ENCODE measurements at regions not wholly inside any gene's neighbourhood (a gene's known extent, or its start where the extent isn't known, plus 50 kb on each side); places are given as distances from the start of the nearest gene placed in this dataset.
"Not testable (repeated sequence)": the region's sequence is repeated elsewhere in the genome, so short reads cannot be mapped to it uniquely, and the experiment has no call there.

GRCh38 chr4:137789263-137789662 is 257.0 kb upstream of the PCDH18 start:
- H3K27me3 ChIP-seq (ENCODE audit: control insufficient read depth in 4 of 4, insufficient read depth in 4 of 4, low read length in 3 of 4); H3K27ac ChIP-seq (ENCODE audit: low read depth in 1 of 2, low read length in 2 of 2); H3K36me3 ChIP-seq (ENCODE audit: control insufficient read depth in 4 of 4, insufficient read depth in 3 of 4, low read depth in 1 of 4, low read length in 3 of 4); DNase-seq (ENCODE audit: low spot score); H3K4me1 ChIP-seq (ENCODE audit: control insufficient read depth in 4 of 4, insufficient read depth in 4 of 4, low read length in 3 of 4); H3K9me3 ChIP-seq (ENCODE audit: control insufficient read depth in 4 of 4, low read length in 3 of 4); H3K4me3 ChIP-seq (ENCODE audit: low read depth in 1 of 3, low read length in 3 of 3); H3K9ac ChIP-seq (ENCODE audit: low read depth in 1 of 2, low read length in 2 of 2): not testable (repeated sequence)
- WGBS, result 92% methylated on average over 3 of the region's 3 CpGs

GRCh38 chr4:137783923-137784322 is 251.6 kb upstream of the PCDH18 start:
- not testable (repeated sequence) for H3K36me3 ChIP-seq (ENCODE audit: control insufficient read depth in 4 of 4, insufficient read depth in 3 of 4, low read depth in 1 of 4, low read length in 3 of 4); H3K27ac ChIP-seq (ENCODE audit: low read depth in 1 of 2, low read length in 2 of 2); H3K4me3 ChIP-seq (ENCODE audit: low read depth in 1 of 3, low read length in 3 of 3); H3K4me1 ChIP-seq (ENCODE audit: control insufficient read depth in 4 of 4, insufficient read depth in 4 of 4, low read length in 3 of 4); H3K9ac ChIP-seq (ENCODE audit: low read depth in 1 of 2, low read length in 2 of 2); DNase-seq (ENCODE audit: low spot score); H3K9me3 ChIP-seq (ENCODE audit: control insufficient read depth in 4 of 4, low read length in 3 of 4); H3K27me3 ChIP-seq (ENCODE audit: control insufficient read depth in 4 of 4, insufficient read depth in 4 of 4, low read length in 3 of 4)
- WGBS, result 66% methylated on average over 7 of the region's 7 CpGs

GRCh38 chr4:137775701-137776100 is 243.4 kb upstream of the PCDH18 start:
- Histone ChIP-seq H3K9me3 (ENCODE audit: control insufficient read depth in 4 of 4, low read length in 3 of 4) (no peaks in the 10 kb centered on the region), H3K4me1 (ENCODE audit: control insufficient read depth in 4 of 4, insufficient read depth in 4 of 4, low read length in 3 of 4) (no peaks in the 10 kb centered on the region), H3K4me3 (ENCODE audit: low read depth in 1 of 3, low read length in 3 of 3) (no peak overlapping the region), H3K27me3 (ENCODE audit: control insufficient read depth in 4 of 4, insufficient read depth in 4 of 4, low read length in 3 of 4) (no peaks in the 10 kb centered on the region), H3K9ac (ENCODE audit: low read depth in 1 of 2, low read length in 2 of 2) (no peak overlapping the region), H3K36me3 (ENCODE audit: control insufficient read depth in 4 of 4, insufficient read depth in 3 of 4, low read depth in 1 of 4, low read length in 3 of 4) (no peaks in the 10 kb centered on the region), H3K27ac (ENCODE audit: low read depth in 1 of 2, low read length in 2 of 2) (no peak overlapping the region)
- no peak for DNase-seq (ENCODE audit: low spot score)
- WGBS, result 71% methylated on average over 3 of the region's 3 CpGs
- TF ChIP-seq FOXA2 (IDR thresholded peaks at IDR 0.05), result no peak
- no peak for TF ChIP-seq EGR1 (IDR thresholded peaks at IDR 0.05; ENCODE audit: low read depth in 2 of 2)
- TF ChIP-seq SP1 (IDR thresholded peaks at IDR 0.05), result no peak
- no peak for TF ChIP-seq REST (IDR thresholded peaks at IDR 0.05)
- no peak for TF ChIP-seq MAX (IDR thresholded peaks at IDR 0.05)
- no peak for TF ChIP-seq RAD21 (IDR thresholded peaks at IDR 0.05)
- no peak for TF ChIP-seq HNF4G (IDR thresholded peaks at IDR 0.05)
- no peak for TF ChIP-seq HNF4A (conservative IDR thresholded peaks at IDR 0.05)
- no peak for TF ChIP-seq YY1 (IDR thresholded peaks at IDR 0.05)
- no peak for TF ChIP-seq TAF1 (conservative IDR thresholded peaks at IDR 0.05)
- TF ChIP-seq RXRA (IDR thresholded peaks at IDR 0.05), result no peak
- TF ChIP-seq JUND (IDR thresholded peaks at IDR 0.05), result no peak
- TF ChIP-seq FOXA1 (IDR thresholded peaks at IDR 0.05), result no peak
- TF ChIP-seq GABPA (IDR thresholded peaks at IDR 0.05 in 1 of 2, conservative IDR thresholded peaks at IDR 0.05 in 1 of 2), result no peak
- TF ChIP-seq CTCF (IDR thresholded peaks at IDR 0.05; ENCODE audit: low read depth, low read length, missing input control), result no peak
- no peak for TF ChIP-seq NR2F2 (IDR thresholded peaks at IDR 0.05)
- TF ChIP-seq ZBTB33 (IDR thresholded peaks at IDR 0.05), result no peak
- no peak for TF ChIP-seq ATF3 (IDR thresholded peaks at IDR 0.05)

All from liver (tissue), 8 donors.